NT2/D1 (cell line): ENCODE measurements at regions not wholly inside any gene's neighbourhood (a gene's known extent, or its start where the extent isn't known, plus 50 kb on each side); places are given as distances from the start of the nearest gene placed in this dataset.

Source experiments
- SUZ12 ChIP-seq: IDR thresholded peaks from 2 replicates; pipeline ENCODE4 v1.6.1; 2011; ENCODE audit not compliant: insufficient read length, insufficient read depth; ENCODE audit errors: extremely low read depth
- YY1 ChIP-seq: IDR thresholded peaks from 2 replicates; pipeline ENCODE4 v1.6.1; 2011; ENCODE audit not compliant: insufficient read length, insufficient read depth
- ZNF274 ChIP-seq: IDR thresholded peaks from 2 replicates; pipeline ENCODE4 v1.6.1; 2011; ENCODE audit warnings: mild to moderate bottlenecking, low read depth, low read length

DNA sequence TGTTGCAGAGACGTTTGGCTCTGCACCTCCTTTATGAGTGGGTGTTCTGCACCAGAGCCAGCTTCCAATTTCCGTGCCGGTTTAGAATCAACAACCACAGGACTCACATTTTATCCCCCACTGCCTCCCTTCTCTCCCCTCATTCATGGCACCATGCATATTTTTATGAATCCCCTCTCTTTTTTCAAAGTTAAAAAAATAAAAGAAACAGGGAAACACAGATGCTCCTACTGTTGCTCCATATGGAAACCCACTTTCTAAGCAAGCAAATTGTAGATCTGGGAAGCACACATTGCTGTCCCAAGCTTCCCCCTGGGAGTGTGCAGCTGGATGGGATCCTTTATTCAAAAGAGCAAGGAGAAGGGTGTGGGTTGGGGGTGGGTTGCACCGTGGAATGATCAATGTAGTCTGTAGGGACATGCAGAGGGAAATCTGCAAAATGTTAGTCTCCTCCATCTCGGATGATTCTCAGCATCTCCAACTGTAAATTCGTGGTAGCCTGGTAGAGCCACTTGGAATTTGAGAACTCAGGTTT lies 410.0 kb upstream of the ADAMTSL1 start:
- TF ChIP-seq ZNF274 (no peak), YY1 (no peak), SUZ12 (no peak)
